Right atrium auricular region (tissue), 2 donors: ENCODE measurements at regions not wholly inside any gene's neighbourhood (a gene's known extent, or its start where the extent isn't known, plus 50 kb on each side); places are given as distances from the start of the nearest gene placed in this dataset.

Source experiments
- DNase-seq: peaks from one replicate; pipeline ENCODE4 v3.0.0-alpha.2; 2019; ENCODE audit warnings: low spot score
- H3K27ac ChIP-seq, 2 donors: fragments of 200-600 bp; sonication (generic); 1 replicate in 1 of 2; 2 replicates in 1 of 2; pipeline ENCODE4 v1.5.1; 2016 to 2019
- H3K27me3 ChIP-seq, 2 donors: fragments of 200-600 bp; sonication (generic); one replicate each; pipeline versions ENCODE4 v1.5.1 to v1.6.0; 2017 to 2019
- H3K36me3 ChIP-seq: fragments of 200-600 bp; sonication (generic); one replicate; pipeline ENCODE4 v1.5.1; 2016
- H3K4me1 ChIP-seq, 2 donors: fragments of 200-600 bp; sonication (generic); one replicate each; pipeline versions ENCODE4 v1.5.1 to v1.6.0; 2017 to 2019
- H3K4me3 ChIP-seq, 2 donors: fragments of 200-600 bp; sonication (generic); 1 replicate in 1 of 2; 2 replicates in 1 of 2; pipeline ENCODE4 v1.5.1; 2017 to 2019; ENCODE audit warnings: mild to moderate bottlenecking in 1 of 2, moderate library complexity in 1 of 2
- H3K9me3 ChIP-seq, 2 donors: fragments of 200-600 bp; sonication (generic); one replicate each; pipeline ENCODE4 v1.5.1; 2019
- CTCF ChIP-seq, 2 donors: fragments of 200-600 bp; sonication (generic); IDR thresholded peaks; one replicate each; pipeline ENCODE4 v1.5.1; 2019; ENCODE audit warnings: antibody characterized with exemption in 2 of 2

DNA sequence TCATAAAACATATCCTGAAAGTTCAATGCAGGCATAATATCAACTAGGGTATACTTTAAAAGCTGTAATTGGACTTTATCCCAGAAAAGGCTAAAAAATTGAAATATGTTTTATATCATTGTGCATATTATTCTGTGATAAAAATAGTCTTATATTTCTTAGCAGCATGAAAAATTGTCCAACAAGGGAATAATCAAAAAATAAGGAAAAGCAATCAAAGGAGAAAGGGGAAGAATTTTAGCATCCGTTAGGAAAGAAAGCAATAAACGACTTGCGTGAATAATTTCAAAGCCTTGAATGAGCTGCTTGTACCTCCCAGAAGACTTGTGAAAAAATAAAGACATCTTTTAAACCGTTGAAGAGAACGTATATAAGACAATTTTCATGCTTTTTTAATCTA, 1369.8 kb upstream of the GBE1 start:
- no peaks in the 10 kb centered on the region for H3K27me3 ChIP-seq
- no peak for DNase-seq
- H3K4me1 ChIP-seq: no peaks in the 10 kb centered on the region
- H3K36me3 ChIP-seq: no peaks in the 10 kb centered on the region
- H3K4me3 ChIP-seq: no peak overlapping the region
- H3K27ac ChIP-seq: no peak overlapping the region
- H3K9me3 ChIP-seq: no peaks in the 10 kb centered on the region
- no peak for TF ChIP-seq CTCF (IDR thresholded peaks at IDR 0.05)

DNA sequence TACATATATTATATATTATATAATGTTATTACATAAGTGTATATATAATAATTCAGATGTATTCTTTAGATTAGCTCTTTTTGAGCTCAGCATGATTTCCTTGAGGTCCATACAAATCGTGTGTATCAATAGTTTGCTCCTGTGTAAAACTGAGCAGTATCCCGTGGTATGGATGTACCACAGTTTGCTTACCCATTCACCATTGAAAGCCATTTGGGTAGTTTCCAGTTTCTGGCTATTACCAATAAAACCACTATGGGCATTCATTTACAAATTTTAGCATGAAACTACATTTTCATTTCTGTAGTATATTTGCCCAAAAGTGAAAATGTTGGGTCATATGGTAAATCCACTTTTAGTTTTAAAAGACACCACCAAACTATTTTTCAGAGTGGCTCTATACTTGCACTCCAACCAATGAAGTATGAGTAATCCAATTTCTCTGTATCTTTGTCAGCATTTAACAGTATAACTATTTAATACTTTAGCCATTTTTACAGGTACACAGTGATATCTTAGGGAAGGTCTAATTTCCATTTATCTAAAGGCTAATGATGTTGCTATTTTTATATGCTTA, 1361.4 kb upstream of the GBE1 start:
- no peaks in the 10 kb centered on the region for H3K4me1 ChIP-seq
- H3K27ac ChIP-seq: no peak overlapping the region
- no peaks in the 10 kb centered on the region for H3K36me3 ChIP-seq
- H3K4me3 ChIP-seq: no peak overlapping the region
- H3K9me3 ChIP-seq: no peaks in the 10 kb centered on the region
- DNase-seq: no peak
- H3K27me3 ChIP-seq: no peaks in the 10 kb centered on the region
- no peak for TF ChIP-seq CTCF (IDR thresholded peaks at IDR 0.05)

DNA sequence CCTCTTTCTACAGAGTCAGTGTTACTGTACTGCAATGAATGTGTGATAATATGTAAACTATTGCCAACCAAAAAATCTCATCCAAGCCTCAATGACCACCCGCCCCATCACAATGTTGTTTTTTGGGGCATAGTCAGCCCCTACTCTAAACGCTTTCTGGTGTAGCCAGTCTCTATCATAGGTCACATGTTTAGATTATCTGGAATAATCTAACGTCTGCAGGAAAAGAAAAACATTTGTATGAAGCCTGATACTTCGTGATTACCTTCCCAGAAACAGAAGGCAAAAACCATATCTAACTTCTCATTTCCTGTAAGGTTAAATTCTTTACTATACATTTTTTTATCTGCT, 1331.8 kb upstream of the GBE1 start:
- no peak for TF ChIP-seq CTCF (IDR thresholded peaks at IDR 0.05)
- Histone ChIP-seq H3K4me3 (no peak overlapping the region), H3K27me3 (no peaks in the 10 kb centered on the region), H3K9me3 (no peaks in the 10 kb centered on the region), H3K27ac (no peak overlapping the region), H3K36me3 (no peaks in the 10 kb centered on the region), H3K4me1 (no peaks in the 10 kb centered on the region)
- no peak for DNase-seq

GRCh38 chr3:83092521-83093221, 1331.2 kb upstream of the GBE1 start:
- no peak for DNase-seq
- Histone ChIP-seq H3K27ac (no peak overlapping the region), H3K27me3 (no peaks in the 10 kb centered on the region), H3K4me1 (no peaks in the 10 kb centered on the region), H3K36me3 (no peaks in the 10 kb centered on the region), H3K4me3 (no peak overlapping the region), H3K9me3 (no peaks in the 10 kb centered on the region)
- no peak for TF ChIP-seq CTCF (IDR thresholded peaks at IDR 0.05)

- H3K4me3 ChIP-seq: no peak overlapping the region
- no peaks in the 10 kb centered on the region for H3K36me3 ChIP-seq
- no peaks in the 10 kb centered on the region for H3K4me1 ChIP-seq
- TF ChIP-seq CTCF (IDR thresholded peaks at IDR 0.05): no peak
- H3K27me3 ChIP-seq: no peaks in the 10 kb centered on the region
- no peak overlapping the region for H3K27ac ChIP-seq
- no peak for DNase-seq
- peaks cover 0 to 5% of the 10 kb centered on the region in 2 donors for H3K9me3 ChIP-seq
Measured at GRCh38 chr3:83076041-83076440, 1314.6 kb upstream of the GBE1 start.

- H3K4me1 ChIP-seq: no peaks in the 10 kb centered on the region
- H3K4me3 ChIP-seq: no peak overlapping the region
- TF ChIP-seq CTCF (IDR thresholded peaks at IDR 0.05): no peak
- no peak for DNase-seq
- peaks cover 0 to 5% of the 10 kb centered on the region in 2 donors for H3K9me3 ChIP-seq
- no peak overlapping the region for H3K27ac ChIP-seq
- H3K27me3 ChIP-seq: no peaks in the 10 kb centered on the region
- no peaks in the 10 kb centered on the region for H3K36me3 ChIP-seq
Measured at GRCh38 chr3:83074485-83074884, 1313.0 kb upstream of the GBE1 start.
